C4-2B (cell line): ENCODE measurements at regions not wholly inside any gene's neighbourhood (a gene's known extent, or its start where the extent isn't known, plus 50 kb on each side); places are given as distances from the start of the nearest gene placed in this dataset.
"Not testable (repeated sequence)": the region's sequence is repeated elsewhere in the genome, so short reads cannot be mapped to it uniquely, and the experiment has no call there.

Source experiments
- CTCF ChIP-seq: fragments of 450-650 bp; conservative IDR thresholded peaks from 2 replicates; pipeline ENCODE4 v1.5.1; 2017; ENCODE audit warnings: mild to moderate bottlenecking
- ZFX ChIP-seq: fragments of 450-650 bp; IDR thresholded peaks from 2 replicates; pipeline ENCODE4 v1.6.1; 2017

GRCh38 chr10:3653303-3653702 lies 131.7 kb downstream of the KLF6 start:
- TF ChIP-seq CTCF, ZFX: not testable (repeated sequence)
